ENCODE measurements at regions not wholly inside any gene's neighbourhood (a gene's known extent, or its start where the extent isn't known, plus 50 kb on each side); places are given as distances from the start of the nearest gene placed in this dataset.

DNA sequence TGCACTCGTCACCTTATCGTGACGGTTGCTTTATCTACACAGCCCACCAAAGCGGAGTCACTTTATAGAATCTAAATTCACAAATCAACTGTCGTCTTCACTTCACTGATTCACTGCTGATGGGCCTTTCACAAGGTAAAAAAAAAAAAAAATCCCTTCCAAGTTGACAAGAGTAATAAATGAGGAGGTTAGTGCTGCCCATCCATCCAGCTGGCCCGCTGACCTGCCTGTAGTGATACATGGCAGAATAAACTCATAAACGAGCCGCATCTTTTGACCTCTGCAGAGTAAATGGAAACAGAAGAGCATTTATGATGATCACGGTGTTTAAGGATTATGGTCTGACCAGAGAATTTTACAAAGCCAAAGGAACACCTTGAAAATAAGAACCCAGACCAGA lies 227.3 kb upstream of the IRX5 start:
- H3K4me2 ChIP-seq (ENCODE audit: low read length), result no peak overlapping the region
- H3F3A ChIP-seq (ENCODE audit: insufficient read depth, low read length, poor library complexity, severe bottlenecking), result no peaks in the 10 kb centered on the region
- no peak overlapping the region for H2AFZ ChIP-seq (ENCODE audit: low read depth, low read length)
- H3K4me3 ChIP-seq (ENCODE audit: low read length), result no peak overlapping the region
- H3K9me2 ChIP-seq (ENCODE audit: insufficient read depth, low read length), result no peaks in the 10 kb centered on the region
- no peak overlapping the region for H3K9ac ChIP-seq (ENCODE audit: low read length)
- H3K27me3 ChIP-seq (ENCODE audit: insufficient read depth, low read depth, low read length), result no peaks in the 10 kb centered on the region
- H4K20me1 ChIP-seq (ENCODE audit: insufficient read depth), result no peaks in the 10 kb centered on the region
- no peak overlapping the region for H3K27ac ChIP-seq (ENCODE audit: low read length)
- TF ChIP-seq EP300 (conservative IDR thresholded peaks at IDR 0.05; ENCODE audit: poor library complexity, severe bottlenecking) (no peak), EZH2 (IDR thresholded peaks at IDR 0.05; ENCODE audit: borderline replicate concordance, insufficient read depth, low read length, poor library complexity, severe bottlenecking) (no peak), SMC3 (conservative IDR thresholded peaks at IDR 0.05; ENCODE audit: poor library complexity) (no peak), TAF1 (IDR thresholded peaks at IDR 0.05; ENCODE audit: low read depth) (no peak), MXI1 (conservative IDR thresholded peaks at IDR 0.05; ENCODE audit: poor library complexity, severe bottlenecking) (no peak), RAD21 (conservative IDR thresholded peaks at IDR 0.05) (no peak), POLR2AphosphoS5 (IDR thresholded peaks at IDR 0.05) (no peak)
- TF ChIP-seq, protein P1, sequence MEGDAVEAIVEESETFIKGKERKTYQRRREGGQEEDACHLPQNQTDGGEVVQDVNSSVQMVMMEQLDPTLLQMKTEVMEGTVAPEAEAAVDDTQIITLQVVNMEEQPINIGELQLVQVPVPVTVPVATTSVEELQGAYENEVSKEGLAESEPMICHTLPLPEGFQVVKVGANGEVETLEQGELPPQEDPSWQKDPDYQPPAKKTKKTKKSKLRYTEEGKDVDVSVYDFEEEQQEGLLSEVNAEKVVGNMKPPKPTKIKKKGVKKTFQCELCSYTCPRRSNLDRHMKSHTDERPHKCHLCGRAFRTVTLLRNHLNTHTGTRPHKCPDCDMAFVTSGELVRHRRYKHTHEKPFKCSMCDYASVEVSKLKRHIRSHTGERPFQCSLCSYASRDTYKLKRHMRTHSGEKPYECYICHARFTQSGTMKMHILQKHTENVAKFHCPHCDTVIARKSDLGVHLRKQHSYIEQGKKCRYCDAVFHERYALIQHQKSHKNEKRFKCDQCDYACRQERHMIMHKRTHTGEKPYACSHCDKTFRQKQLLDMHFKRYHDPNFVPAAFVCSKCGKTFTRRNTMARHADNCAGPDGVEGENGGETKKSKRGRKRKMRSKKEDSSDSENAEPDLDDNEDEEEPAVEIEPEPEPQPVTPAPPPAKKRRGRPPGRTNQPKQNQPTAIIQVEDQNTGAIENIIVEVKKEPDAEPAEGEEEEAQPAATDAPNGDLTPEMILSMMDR (IDR thresholded peaks at IDR 0.05; ENCODE audit: poor library complexity, severe bottlenecking), result no peak
- TF ChIP-seq, protein P2, sequence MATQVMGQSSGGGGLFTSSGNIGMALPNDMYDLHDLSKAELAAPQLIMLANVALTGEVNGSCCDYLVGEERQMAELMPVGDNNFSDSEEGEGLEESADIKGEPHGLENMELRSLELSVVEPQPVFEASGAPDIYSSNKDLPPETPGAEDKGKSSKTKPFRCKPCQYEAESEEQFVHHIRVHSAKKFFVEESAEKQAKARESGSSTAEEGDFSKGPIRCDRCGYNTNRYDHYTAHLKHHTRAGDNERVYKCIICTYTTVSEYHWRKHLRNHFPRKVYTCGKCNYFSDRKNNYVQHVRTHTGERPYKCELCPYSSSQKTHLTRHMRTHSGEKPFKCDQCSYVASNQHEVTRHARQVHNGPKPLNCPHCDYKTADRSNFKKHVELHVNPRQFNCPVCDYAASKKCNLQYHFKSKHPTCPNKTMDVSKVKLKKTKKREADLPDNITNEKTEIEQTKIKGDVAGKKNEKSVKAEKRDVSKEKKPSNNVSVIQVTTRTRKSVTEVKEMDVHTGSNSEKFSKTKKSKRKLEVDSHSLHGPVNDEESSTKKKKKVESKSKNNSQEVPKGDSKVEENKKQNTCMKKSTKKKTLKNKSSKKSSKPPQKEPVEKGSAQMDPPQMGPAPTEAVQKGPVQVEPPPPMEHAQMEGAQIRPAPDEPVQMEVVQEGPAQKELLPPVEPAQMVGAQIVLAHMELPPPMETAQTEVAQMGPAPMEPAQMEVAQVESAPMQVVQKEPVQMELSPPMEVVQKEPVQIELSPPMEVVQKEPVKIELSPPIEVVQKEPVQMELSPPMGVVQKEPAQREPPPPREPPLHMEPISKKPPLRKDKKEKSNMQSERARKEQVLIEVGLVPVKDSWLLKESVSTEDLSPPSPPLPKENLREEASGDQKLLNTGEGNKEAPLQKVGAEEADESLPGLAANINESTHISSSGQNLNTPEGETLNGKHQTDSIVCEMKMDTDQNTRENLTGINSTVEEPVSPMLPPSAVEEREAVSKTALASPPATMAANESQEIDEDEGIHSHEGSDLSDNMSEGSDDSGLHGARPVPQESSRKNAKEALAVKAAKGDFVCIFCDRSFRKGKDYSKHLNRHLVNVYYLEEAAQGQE (IDR thresholded peaks at IDR 0.05; ENCODE audit: borderline replicate concordance), result no peak
- no peaks in the 10 kb centered on the region for H3K79me2 ChIP-seq (replicated peaks; ENCODE audit: insufficient read depth, low read length)
- no peaks in the 10 kb centered on the region for H3K9me3 ChIP-seq (ENCODE audit: low read length)
- no peaks in the 10 kb centered on the region for H3K36me3 ChIP-seq (ENCODE audit: insufficient read depth, low read length)

DNA sequence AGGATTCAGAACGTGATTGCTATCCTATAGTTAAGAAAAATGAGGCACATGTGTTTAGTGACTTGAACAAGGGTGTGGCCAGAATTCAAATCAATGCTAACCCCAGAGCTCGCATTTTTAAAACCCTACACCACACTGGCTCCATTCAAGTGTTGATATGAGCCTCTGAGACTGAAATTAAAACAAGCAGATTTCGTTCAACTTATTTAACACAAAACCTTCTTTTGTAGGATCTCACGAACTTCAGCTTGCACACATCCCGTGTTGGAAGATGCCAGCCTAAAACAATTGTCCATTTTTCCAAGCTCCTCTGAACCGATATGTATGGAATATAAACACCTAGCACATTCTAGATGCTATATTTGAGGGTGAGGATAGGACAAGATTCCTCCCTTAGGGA lies 231.0 kb upstream of the IRX5 start:
- no peak overlapping the region for H2AFZ ChIP-seq (ENCODE audit: low read depth, low read length)
- H3K27ac ChIP-seq (ENCODE audit: low read length), result no peak overlapping the region
- H3K9ac ChIP-seq (ENCODE audit: low read length), result no peak overlapping the region
- no peaks in the 10 kb centered on the region for H3K79me2 ChIP-seq (replicated peaks; ENCODE audit: insufficient read depth, low read length)
- no peaks in the 10 kb centered on the region for H3K9me3 ChIP-seq (ENCODE audit: low read length)
- no peaks in the 10 kb centered on the region for H3K36me3 ChIP-seq (ENCODE audit: insufficient read depth, low read length)
- no peak overlapping the region for H3K4me2 ChIP-seq (ENCODE audit: low read length)
- no peaks in the 10 kb centered on the region for H4K20me1 ChIP-seq (ENCODE audit: insufficient read depth)
- H3K4me3 ChIP-seq (ENCODE audit: low read length), result no peak overlapping the region
- TF ChIP-seq RAD21 (conservative IDR thresholded peaks at IDR 0.05), result no peak
- TF ChIP-seq, protein P2 (IDR thresholded peaks at IDR 0.05; ENCODE audit: borderline replicate concordance), result no peak
- TF ChIP-seq EZH2 (IDR thresholded peaks at IDR 0.05; ENCODE audit: borderline replicate concordance, insufficient read depth, low read length, poor library complexity, severe bottlenecking), result no peak
- no peak for TF ChIP-seq POLR2AphosphoS5 (IDR thresholded peaks at IDR 0.05)
- TF ChIP-seq, protein P1 (IDR thresholded peaks at IDR 0.05; ENCODE audit: poor library complexity, severe bottlenecking), result no peak
- TF ChIP-seq SMC3 (conservative IDR thresholded peaks at IDR 0.05; ENCODE audit: poor library complexity), result no peak
- TF ChIP-seq MXI1 (conservative IDR thresholded peaks at IDR 0.05; ENCODE audit: poor library complexity, severe bottlenecking), result no peak
- no peak for TF ChIP-seq TAF1 (IDR thresholded peaks at IDR 0.05; ENCODE audit: low read depth)
- no peak for TF ChIP-seq EP300 (conservative IDR thresholded peaks at IDR 0.05; ENCODE audit: poor library complexity, severe bottlenecking)
- H3F3A ChIP-seq (ENCODE audit: insufficient read depth, low read length, poor library complexity, severe bottlenecking), result no peaks in the 10 kb centered on the region
- no peaks in the 10 kb centered on the region for H3K9me2 ChIP-seq (ENCODE audit: insufficient read depth, low read length)
- no peaks in the 10 kb centered on the region for H3K27me3 ChIP-seq (ENCODE audit: insufficient read depth, low read depth, low read length)
